NCI-H446 treated with DMSO at 0.1 percent for 48 hours (cell line): ENCODE measurements at regions not wholly inside any gene's neighbourhood (a gene's known extent, or its start where the extent isn't known, plus 50 kb on each side); places are given as distances from the start of the nearest gene placed in this dataset.
"Not testable (repeated sequence)": the region's sequence is repeated elsewhere in the genome, so short reads cannot be mapped to it uniquely, and the experiment has no call there.

Experiments used
- DNase-seq: peaks from one replicate; lab custom pipeline; 2025; lab: John Stamatoyannopoulos, UW

DNA sequence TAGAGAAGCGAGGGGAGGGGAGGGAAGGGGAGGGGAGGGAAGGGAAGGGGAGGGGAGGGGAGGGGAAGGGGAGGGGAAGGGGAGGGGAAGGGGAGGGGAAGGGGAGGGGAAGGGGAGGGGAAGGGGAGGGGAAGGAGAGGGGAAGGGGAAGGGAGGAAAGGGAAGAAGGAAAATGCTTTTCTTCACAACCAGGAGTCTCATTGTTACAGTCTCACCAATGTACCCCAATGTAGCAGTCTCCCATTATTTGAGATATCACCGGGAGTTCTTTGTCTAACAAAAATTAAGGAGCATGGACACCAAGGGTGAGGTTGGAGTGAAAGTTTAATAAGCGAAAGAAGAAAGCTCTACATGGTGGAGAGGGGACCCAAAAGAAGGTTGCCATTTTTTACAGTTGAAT is 1148.0 kb upstream of the ACVR2A start:
- DNase-seq = not testable (repeated sequence)

DNA sequence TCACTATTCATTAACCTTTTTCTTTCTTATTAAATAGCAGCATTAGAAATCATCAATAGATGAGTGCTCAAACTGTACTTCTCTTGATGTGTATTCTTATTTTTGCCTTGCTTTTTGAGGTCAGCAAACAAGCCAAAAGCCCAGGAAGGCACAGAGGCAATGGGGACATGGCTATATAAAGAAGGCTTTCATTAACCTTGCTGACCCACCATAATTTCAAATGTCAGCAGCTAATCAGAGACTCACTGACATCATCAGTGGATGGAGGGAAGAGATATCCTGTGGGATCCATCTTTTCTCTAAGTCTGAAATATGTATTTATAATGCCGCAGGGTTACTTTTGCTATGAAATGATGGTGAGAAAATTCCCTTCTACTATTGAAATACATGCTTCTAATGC is 1162.8 kb upstream of the ACVR2A start:
- no peak for DNase-seq

DNA sequence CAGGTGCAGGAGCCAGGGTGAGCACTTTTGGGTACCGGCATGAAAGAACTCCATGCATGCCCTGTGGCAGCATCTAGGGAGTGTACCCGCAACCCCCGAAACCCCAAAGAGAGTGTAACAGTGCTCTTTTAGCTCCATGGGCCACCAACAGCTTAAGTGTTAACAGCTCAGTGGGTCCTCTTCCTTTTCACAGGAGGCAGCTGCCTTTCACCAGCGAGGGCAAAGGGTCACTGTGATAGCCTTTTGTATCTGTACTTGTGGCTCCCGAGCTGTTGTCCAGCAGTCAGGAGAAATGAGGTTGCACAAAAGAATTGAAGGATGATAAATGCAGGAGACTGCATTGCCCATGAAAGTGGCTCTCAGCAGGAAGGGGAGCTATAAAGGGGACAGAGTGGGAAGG is 1166.3 kb upstream of the ACVR2A start:
- DNase-seq = no peak

DNA sequence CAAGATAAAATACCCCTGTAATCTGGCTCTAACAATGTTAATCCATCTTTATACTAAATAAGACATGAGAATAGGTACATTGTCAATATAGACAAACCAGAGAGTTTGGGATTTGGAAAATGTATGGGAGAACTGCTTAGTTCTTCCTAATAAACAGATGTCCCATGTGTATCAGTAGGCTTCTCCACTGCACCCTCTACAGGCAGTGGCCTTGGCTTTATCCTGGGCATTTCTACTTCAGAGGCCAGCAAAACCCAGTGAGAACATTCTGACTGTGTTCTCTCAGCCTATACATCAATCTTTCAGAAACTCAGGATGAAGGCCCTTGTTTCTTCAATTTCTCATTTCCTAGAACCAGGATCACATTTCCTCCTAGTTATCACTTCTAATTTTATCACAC is 1167.5 kb upstream of the ACVR2A start:
- DNase-seq = no peak

DNA sequence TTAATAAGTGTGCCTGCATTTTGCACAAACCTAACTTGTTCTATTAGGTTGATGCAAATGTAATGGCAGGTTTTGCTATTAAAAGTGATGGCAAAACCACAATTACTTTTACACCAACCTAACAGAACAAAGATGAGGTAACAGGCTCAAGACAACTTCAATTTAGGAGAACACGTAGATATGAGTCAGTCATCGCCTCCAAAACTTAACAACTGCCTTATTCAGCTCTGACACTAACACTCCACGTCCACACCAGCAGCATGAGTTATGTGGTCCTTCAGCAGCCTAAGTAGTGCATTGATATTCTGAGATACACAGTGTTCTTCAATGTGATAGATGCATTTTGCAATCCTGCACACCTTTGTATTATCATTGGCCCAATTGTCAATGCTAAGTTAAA is 1175.1 kb upstream of the ACVR2A start:
- no peak for DNase-seq

DNA sequence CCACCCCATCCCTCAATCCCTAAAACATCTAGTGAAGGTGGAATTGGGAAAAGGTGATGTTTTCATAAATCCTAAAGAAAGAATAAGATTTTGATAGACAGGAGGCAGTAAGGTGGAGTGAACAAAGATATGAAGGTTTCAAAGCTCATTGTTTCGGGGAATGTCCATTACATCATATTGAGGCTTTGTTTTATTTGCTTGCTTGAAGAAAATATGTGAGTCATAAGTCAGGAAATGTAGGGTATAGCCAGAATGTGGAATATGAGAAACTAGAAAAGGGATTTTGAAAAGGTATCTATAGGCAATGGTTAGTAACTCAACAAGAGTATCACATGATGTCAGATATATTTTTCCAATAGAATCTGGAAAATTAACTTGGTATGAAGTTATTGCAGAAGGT is 1178.5 kb upstream of the ACVR2A start:
- DNase-seq = no peak

DNA sequence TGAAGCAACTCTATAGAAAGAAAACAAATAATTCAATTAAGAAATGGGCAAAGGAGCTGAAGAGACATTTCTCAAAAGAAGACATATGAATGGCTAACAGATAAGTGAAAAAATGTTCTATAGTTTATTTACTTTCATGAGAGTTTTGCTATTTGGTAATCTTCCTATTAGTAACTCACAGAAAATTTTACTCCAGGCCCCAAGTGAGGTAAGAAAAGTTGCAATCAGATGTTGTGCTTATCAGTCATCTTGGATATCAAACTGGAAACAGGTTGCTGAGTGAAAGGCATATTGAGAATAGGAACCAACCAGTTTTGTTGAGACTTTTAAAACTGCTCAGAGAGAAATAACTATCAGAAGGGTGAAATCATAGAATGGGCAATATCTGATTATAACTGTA is 1179.0 kb upstream of the ACVR2A start:
- no peak for DNase-seq

DNA sequence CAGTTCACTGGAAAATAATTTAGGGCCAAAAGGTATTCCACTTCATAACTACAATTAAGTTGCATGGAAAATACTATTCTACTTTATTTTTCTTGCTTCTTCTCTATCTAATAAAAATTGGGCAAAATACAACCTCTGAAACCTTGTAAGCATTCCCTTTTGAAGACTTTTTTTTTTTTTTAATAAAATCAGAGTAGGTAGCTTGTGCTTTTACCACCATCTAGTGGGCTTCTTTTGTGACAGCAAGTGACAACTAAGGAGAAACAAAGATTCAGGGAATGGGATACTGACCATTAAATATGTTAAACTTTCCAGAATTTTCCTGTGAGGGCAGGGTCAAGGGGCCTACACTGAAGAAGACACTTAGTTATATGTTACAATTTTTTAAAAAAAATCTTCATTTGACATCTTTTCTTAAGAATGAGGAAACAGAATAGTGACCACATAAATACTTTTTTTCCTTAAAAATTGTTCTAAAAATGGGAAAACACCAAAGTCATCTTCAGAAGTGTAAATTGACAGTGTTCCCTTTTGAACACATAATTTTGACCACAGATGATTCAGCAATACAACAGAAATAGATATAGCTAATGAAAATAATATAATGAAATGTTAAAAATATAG is 1183.2 kb upstream of the ACVR2A start:
- peak; percentile 30 for DNase-seq

DNA sequence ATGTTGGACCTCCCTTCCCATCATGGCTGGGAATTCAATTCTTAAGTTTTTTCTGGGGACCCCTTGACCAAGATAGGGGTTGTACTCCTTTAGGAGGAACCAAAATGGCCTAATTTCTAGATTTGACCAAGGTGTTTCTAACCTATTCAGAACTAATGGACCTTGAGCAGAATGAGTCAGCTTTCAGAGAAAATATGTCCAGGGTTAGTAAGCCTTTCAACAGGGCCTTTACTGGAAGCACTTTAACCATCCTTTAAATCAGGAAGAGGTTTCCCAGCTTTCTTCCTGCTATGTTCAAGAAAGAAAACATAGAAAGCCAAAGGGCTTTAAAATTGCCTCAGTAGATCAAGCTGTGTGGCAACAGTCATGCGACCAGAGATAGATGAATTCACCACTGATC is 1184.9 kb upstream of the ACVR2A start:
- DNase-seq = no peak

DNA sequence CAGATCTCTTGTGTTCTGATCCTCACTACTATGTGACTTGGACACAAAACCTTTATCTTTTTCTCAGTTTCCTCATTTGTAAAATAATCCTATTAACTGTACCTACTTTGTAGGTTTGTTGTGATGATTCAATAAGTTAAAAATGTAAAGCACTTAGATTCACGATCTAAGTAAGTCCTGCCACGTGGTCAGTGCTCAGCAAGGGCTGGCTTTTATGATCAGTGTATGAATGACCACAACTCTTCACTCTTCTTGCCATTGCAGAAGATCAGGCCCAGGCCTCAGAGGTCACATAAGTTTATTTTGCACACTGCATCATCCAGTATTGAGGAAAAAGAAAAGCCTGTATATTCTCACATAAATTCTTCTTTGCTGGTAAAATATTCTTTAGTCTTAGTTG is 1192.5 kb upstream of the ACVR2A start:
- no peak for DNase-seq

DNA sequence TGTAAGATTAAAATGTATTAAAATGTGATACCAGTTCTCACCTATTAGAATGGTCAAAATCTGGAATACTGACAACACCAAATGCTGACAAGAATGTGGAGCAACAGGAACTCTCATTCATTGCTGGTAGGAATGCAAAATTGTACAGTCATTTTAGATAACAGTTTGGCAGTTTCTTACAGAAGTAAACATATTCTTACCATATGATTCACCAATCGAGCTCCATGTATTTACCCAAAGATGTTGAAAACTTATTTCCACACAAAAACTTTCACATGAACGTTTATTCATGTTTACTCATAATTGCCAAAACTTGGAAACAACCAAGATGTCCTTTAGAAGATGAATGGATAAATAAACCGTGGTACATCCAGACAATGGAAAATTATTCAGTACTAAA is 1193.5 kb upstream of the ACVR2A start:
- no peak for DNase-seq

DNA sequence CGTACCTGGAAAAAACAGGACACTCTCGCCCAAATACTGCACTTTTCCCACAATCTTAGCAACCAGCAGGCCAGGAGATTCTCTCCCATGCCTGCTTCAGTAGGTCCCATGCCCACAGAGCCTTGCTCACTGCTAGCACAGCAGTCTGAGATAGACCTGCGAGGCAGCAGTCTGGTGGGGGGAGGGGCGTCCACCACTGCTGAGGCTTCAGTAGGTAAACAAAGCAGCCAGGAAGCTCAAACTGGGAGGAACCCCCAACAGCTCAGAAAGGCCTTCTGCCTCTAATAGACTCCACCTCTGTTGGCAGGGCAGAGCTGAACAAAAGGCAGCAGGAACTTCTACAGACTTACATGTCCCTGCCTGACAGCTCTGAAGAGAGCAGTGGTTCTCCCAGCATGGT is 1202.8 kb upstream of the ACVR2A start:
- DNase-seq = no peak

DNA sequence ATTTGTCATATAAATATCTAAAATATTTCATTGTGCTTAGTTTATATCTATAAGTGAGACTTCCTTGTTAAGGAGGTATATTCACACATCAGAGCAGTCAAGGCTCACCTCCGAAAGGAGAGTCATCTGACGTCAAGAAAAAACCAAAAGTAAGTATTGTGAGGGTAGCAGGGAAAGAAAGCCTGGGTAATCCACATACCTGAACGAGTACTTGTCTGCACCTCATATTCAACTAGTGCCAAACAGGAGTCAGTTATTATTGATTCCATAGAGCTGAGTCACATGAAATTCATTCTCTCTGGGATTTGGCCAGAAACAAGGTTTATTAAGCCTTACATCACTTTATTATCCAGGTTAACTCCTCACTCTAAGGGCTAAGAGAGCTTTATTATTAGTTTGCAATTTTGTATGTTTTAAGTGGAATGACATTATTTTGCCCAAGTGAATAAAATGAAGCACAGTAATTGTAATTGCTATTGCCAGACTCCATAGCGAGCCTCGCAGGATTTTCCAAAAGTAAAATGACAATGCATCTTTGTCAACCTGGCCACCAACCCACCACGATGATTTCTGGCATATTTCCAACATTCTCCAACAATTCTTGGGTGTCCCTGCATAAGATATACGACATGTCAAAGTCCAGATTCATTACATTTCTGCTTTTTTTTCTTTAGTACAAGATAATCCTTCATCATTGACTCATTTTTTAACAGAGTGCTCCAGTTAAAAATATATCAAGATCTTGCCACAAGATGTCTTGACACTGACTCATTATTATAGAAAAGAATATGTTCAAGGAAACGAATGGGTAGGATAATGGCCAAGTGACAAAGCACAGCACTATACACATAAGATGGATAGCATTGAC is 1210.4 kb upstream of the ACVR2A start:
- no peak for DNase-seq

DNA sequence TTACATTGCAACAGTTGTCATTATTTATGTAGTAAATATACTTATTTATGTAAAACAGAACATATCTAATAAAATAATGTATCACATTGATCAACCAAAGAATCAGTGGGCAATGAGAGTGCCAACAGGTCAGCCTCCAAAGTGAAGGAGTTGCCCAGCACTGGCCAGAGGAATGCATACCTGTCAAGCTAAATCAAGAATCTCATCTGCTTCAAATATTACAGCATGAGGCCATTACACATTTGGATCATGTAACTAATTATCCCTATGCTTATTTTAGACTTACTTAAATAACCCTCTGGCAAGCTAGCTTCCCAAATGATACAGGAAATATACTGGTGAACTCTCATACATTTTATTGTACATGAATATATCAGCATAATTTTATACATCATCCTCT is 1211.7 kb upstream of the ACVR2A start:
- DNase-seq = no peak

DNA sequence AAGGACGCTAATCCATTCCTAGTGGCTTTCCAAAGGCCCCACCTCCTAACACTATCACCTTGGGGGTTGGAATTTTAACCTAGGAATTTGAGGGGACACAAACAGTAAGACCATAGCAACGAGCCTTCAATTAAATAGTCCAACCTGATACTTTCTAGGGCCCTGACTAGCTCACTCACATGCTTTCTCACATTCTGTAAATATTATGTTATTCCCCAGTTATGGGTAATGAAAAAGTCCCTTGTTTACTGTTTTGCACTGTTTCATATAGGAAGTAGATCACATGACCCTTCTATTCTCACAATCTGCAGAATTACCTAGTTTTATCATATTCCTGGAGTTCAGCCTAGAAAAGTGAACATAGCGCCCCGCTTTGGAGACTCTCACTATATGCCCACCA is 1212.1 kb upstream of the ACVR2A start:
- no peak for DNase-seq

DNA sequence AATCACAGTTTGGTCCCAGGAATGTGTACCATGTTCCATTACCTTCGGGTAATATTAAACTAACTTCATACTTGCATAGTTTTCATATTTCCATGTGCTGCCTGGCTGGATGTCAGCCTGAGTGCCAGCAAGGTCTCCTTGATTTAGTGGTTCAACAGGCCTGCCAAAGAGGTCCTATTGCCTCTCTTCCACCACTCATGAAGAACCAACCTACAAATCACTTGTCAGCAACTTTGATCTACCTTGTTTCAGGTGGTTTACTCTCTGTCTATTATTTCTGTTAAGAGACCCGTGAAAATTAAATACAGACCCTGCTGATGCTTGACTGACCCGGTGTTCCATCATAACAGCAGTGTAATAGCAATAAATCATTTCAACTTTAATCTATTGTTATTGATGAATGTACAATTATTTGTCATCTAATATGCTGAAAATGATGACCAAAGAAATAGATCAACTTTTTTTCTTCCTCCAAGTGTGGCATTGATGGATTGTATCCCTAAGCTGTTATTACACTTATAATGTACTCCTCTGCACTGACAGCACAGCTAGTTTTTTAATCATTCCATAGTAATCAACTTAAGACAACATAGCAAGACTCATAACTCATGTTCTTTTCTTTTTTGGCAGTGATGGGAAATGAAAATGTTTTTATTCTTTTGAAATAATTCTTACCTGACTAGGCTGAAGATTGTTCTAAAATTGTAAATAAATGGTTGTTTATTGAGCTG is 1220.2 kb upstream of the ACVR2A start:
- DNase-seq = no peak

DNA sequence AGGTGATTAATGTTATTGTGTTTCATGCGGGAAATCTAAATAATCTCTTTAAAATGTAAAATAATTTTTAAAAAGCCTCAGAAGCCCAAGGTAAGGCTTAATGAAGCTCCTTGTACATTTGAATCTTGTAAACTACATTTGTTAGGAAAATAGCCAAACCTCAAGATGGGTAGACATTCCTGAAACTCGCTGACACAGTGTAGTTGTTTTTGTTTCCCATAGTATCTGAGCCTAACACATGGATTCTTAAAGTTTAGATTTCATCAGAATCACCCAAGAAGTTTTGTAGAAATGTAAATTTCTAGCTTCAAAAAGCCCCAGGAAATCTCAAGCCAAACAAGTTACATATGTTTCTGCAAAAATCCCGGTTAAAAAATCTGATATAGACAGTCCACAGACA is 1221.1 kb upstream of the ACVR2A start:
- DNase-seq = no peak

DNA sequence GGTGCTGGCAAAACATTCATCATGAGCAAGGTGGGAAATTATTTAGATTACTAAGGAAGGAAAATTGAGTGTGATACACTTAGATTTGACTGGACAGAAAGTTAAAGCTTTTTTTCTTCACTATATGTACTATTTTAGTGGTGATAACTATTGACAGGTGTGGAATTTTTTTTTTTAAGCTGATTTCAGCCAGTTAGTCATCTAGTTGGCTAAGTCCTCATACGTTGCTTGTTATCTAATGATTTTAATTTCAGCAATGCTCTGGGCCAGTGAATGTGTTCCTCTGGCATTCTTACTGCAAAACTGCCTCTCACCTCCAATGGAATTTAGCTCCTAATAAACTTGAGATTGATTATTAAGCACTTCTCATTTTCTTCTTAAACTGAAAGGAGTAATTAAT is 1223.2 kb upstream of the ACVR2A start:
- DNase-seq = no peak

DNA sequence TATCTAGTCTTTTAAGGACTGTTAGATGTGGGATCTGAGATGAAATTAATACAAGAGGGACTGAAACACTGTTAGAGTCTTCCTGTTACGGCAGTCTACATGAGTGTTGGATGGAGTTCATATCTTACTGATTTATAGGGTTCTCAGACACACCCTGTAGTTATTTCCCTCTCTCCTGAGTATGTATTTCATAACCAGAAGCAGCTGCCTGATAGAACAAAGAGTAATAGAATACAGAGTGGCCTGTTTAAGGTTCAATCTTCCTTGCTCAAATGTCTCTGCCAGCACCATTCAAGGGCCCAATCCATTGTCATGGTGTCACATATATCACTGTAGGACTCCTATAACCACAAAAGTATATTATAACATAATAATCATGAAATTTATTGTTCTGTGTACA is 1229.1 kb upstream of the ACVR2A start:
- no peak for DNase-seq

DNA sequence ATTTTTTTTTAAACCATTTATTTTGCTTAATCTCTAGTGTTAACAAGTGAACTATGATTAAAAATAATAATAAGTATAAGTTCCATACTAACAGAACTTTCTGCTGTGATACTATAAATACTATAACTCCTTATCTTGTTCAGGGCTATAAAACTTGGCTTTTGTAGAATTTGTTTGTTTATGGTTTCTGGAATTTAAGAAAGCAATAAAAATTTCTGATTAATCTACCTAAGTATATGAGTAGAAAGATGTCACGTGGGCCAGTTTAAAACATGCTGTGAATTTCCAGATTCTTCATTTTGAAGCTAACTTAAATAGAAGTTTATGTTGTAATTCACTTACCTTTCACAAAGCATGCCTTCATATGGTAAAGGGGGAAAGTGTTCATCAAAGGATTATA is 1236.3 kb upstream of the ACVR2A start:
- DNase-seq = no peak

DNA sequence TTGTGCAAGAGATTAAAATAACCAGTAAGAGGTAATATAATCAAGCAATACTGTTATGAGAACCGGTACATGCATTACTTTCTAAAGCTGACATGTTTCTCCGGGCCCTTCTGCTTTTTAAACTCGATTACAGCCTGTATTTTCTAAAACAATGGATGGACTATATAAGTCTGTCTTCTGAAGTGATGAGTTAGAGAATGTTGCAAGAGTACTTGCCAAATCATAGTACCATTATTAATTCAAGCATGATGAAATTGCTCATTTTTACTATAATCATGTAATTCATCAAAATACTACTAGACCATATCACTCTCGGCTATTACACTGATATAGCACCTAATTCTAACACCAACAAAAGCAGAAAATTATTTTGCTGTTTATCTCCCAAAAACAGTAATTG is 1240.3 kb upstream of the ACVR2A start:
- no peak for DNase-seq

DNA sequence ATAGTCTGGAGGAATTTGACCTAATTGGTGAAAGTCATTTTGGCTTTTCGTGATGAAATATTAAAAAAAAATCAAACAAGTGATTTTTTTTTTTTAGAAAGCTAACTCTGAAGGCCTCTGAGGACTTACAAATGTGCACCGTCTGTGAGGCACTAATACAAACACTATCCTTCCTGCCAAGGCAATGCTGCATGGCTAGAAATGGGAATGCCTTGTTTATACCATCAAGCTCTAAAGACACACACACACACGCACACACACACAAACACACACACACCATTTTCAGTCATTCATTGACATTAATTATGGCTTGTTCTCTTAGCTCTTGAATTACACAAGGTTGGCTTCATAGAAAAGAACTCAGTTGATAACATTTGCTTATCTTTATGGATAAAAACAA is 1242.0 kb upstream of the ACVR2A start:
- DNase-seq = no peak

DNA sequence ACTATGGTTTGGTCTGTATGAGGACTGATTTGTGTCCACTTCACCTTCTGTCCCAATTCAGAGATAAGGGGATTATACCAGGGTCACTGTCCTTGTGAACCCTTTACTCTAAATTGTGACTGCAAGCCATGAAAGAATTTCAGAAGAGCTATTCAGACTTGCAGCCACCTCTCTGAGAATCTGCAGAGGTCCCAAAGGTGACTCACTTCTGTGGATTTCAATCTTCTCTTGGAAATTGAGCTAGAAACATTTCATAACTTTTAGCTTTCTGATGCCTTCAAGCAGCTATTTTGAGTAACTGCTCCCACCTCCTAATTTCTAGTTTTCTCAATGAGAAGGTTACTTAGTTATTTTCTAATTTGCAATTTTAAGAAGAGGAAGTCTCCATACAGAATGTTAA is 1242.4 kb upstream of the ACVR2A start:
- no peak for DNase-seq
